Panc1 (cell line): ENCODE measurements at regions not wholly inside any gene's neighbourhood (a gene's known extent, or its start where the extent isn't known, plus 50 kb on each side); places are given as distances from the start of the nearest gene placed in this dataset.

Experiments
- ATAC-seq: fragments of 200-7000 bp; cut with Tn5 transposase; 2 replicates; pipeline ENCODE4 v1.9.1; 2020; ENCODE audit warnings: mild to moderate bottlenecking, moderate library complexity
- BruUV-seq: library from RNA; stranded (reverse); fragments of 400-500 nt; replicated peaks from 2 replicates; lab custom pipeline; 2021; lab: Mats Ljungman, UMichigan
- CTCF ChIA-PET: fragments of 300-600 bp; sonication (Branson Sonifier 250); formaldehyde crosslinking; loops from one replicate; lab custom pipeline; 2022; ENCODE audit warnings: antibody characterized with exemption; lab: Charles Lee
- POLR2A ChIA-PET: fragments of 300-600 bp; sonication (Branson Sonifier 250); formaldehyde crosslinking; loops from one replicate; lab custom pipeline; 2022; ENCODE audit warnings: antibody characterized with exemption; lab: Charles Lee
- DNase-seq: peaks from one replicate; pipeline ENCODE4 v3.0.0-alpha.2; 2010; ENCODE audit warnings: low read depth, low spot score
- H3K27ac ChIP-seq: 2 replicates; pipeline ENCODE4 v1.5.1; 2011; ENCODE audit warnings: mild to moderate bottlenecking, low read length, inconsistent platforms
- H3K27me3 ChIP-seq: fragments of 200-500 bp; sonication (Bioruptor generic); 2 replicates; pipeline ENCODE4 v1.6.0; 2014; ENCODE audit warnings: low read length, inconsistent platforms; ENCODE audit not compliant: control insufficient read depth, insufficient read depth
- H3K36me3 ChIP-seq: fragments of 200-500 bp; sonication (Bioruptor generic); 2 replicates; pipeline ENCODE4 v1.5.1; 2014; ENCODE audit warnings: inconsistent platforms, mild to moderate bottlenecking, low read length, moderate library complexity; ENCODE audit not compliant: control insufficient read depth, insufficient read depth
- H3K4me1 ChIP-seq: 2 replicates; pipeline ENCODE4 v1.5.1; 2011; ENCODE audit warnings: inconsistent platforms, mild to moderate bottlenecking, low read length, moderate library complexity; ENCODE audit not compliant: control insufficient read depth, insufficient read depth
- H3K4me3 ChIP-seq, 2 experiments: 2 replicates each; pipeline ENCODE4 v1.5.1; 2011 to 2012; ENCODE audit warnings: low read depth in 2 of 2, low read length in 2 of 2, mild to moderate bottlenecking in 2 of 2, inconsistent platforms in 1 of 2, moderate library complexity in 1 of 2
- H3K9me3 ChIP-seq: fragments of 200-500 bp; sonication (Bioruptor generic); 2 replicates; pipeline ENCODE4 v1.5.1; 2014; ENCODE audit warnings: low read depth, mild to moderate bottlenecking, inconsistent platforms, low read length, moderate library complexity; ENCODE audit not compliant: control insufficient read depth, insufficient read depth
- CTCF ChIP-seq: fragments of 450-650 bp; IDR thresholded peaks from 2 replicates; pipeline ENCODE4 v1.5.1; 2017; ENCODE audit warnings: mild to moderate bottlenecking
- POLR2AphosphoS5 ChIP-seq: IDR thresholded peaks from 2 replicates; pipeline ENCODE4 v1.6.1; 2012; ENCODE audit warnings: mild to moderate bottlenecking, low read depth, low read length, moderate library complexity
- SIN3A ChIP-seq: IDR thresholded peaks from 2 replicates; pipeline ENCODE4 v1.6.1; 2012; ENCODE audit warnings: low read depth, mild to moderate bottlenecking, low read length, moderate library complexity, borderline replicate concordance; ENCODE audit not compliant: insufficient read depth
- TCF7L2 ChIP-seq: IDR thresholded peaks from 2 replicates; pipeline ENCODE4 v1.6.1; 2011; ENCODE audit warnings: mild to moderate bottlenecking, low read depth, low read length, inconsistent platforms
- in situ Hi-C: cut with HindIII; loops from 2 replicates; pipeline ENCODE4 v1.10.0; 2016; ENCODE audit warnings: low sequenced_read_pairs, low pct_unique_long_range_greater_than_20kb
- intact Hi-C: fragments of 100-400 bp; cut with micrococcal nuclease; formaldehyde crosslinking; loops from one replicate; pipeline ENCODE4 v1.10.0; 2022; ENCODE audit not compliant: unreplicated experiment
- TF ChIP-seq, protein P1 (sequence below), 2 experiments: IDR thresholded peaks; 2 replicates each; pipeline ENCODE4 v1.6.1; 2011 to 2012; ENCODE audit warnings: low read depth in 2 of 2, control low read depth in 1 of 2, low read length in 1 of 2, mild to moderate bottlenecking in 1 of 2, moderate library complexity in 1 of 2; ENCODE audit not compliant: insufficient read depth in 1 of 2

DNA sequence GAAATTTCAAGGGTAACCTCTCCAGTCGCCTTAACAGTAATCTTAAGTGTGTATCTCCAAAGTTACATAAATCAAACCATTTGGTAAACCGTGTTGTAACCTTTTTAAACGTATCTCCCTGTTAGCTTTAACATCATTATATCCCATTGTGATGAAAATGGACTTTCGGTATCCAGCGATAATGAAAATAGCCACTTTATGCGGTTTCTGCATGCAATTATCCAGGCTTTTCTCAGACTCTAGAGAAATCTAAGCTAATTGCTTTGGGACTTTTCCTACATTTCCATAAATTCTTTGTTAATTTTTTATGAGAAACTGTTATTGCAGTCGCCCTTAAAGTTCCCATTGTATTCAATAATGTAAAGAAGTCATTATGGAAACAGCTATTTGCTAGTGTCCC is 170.7 kb downstream of the ZNF608 start:
- ATAC-seq = no peak
- H3K4me1 ChIP-seq = peaks cover 9% of the 10 kb centered on the region

GRCh38 chr5:124574521-124575436 is 171.7 kb downstream of the ZNF608 start:
- Histone ChIP-seq H3K9me3 (no peaks in the 10 kb centered on the region), H3K36me3 (no peaks in the 10 kb centered on the region), H3K27ac (peak overlapping the region; percentile 31; the same call in 1 of the 2 replicates), H3K4me3 (no peak overlapping the region), H3K4me1 (peaks cover 6% of the 10 kb centered on the region), H3K27me3 (no peaks in the 10 kb centered on the region)
- DNase-seq = no peak
- TF ChIP-seq POLR2AphosphoS5 (no peak), TCF7L2 (no peak)
- no TSS peak for BruUV-seq
- intact Hi-C loops = no loop called here
- no peak for ATAC-seq
- POLR2A ChIA-PET = no interaction called here
- in situ Hi-C loops = no loop called here
- CTCF ChIA-PET = no interaction called here

More for the DNA sequence above, 170.7 kb downstream of the ZNF608 start:
- no peak for TF ChIP-seq SIN3A
- no peak for TF ChIP-seq CTCF
- no peak for TF ChIP-seq TCF7L2
- TF ChIP-seq, protein P1, sequence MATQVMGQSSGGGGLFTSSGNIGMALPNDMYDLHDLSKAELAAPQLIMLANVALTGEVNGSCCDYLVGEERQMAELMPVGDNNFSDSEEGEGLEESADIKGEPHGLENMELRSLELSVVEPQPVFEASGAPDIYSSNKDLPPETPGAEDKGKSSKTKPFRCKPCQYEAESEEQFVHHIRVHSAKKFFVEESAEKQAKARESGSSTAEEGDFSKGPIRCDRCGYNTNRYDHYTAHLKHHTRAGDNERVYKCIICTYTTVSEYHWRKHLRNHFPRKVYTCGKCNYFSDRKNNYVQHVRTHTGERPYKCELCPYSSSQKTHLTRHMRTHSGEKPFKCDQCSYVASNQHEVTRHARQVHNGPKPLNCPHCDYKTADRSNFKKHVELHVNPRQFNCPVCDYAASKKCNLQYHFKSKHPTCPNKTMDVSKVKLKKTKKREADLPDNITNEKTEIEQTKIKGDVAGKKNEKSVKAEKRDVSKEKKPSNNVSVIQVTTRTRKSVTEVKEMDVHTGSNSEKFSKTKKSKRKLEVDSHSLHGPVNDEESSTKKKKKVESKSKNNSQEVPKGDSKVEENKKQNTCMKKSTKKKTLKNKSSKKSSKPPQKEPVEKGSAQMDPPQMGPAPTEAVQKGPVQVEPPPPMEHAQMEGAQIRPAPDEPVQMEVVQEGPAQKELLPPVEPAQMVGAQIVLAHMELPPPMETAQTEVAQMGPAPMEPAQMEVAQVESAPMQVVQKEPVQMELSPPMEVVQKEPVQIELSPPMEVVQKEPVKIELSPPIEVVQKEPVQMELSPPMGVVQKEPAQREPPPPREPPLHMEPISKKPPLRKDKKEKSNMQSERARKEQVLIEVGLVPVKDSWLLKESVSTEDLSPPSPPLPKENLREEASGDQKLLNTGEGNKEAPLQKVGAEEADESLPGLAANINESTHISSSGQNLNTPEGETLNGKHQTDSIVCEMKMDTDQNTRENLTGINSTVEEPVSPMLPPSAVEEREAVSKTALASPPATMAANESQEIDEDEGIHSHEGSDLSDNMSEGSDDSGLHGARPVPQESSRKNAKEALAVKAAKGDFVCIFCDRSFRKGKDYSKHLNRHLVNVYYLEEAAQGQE (IDR thresholded peaks at IDR 0.05; ENCODE audit: insufficient read depth in 1 of 2, low read depth in 2 of 2, low read length in 1 of 2) = no peak
- no peak for TF ChIP-seq POLR2AphosphoS5
- Histone ChIP-seq H3K9me3 (no peaks in the 10 kb centered on the region), H3K36me3 (no peaks in the 10 kb centered on the region), H3K27me3 (no peaks in the 10 kb centered on the region), H3K27ac (peak overlapping the region; percentile 60; the same call in 1 of the 2 replicates), H3K4me3 (no peak overlapping the region)
- no TSS peak for BruUV-seq
- intact Hi-C loops = no loop called here
- ChIA-PET POLR2A (no interaction called here), CTCF (no interaction called here)
- in situ Hi-C loops = no loop called here
- no peak for DNase-seq

DNA sequence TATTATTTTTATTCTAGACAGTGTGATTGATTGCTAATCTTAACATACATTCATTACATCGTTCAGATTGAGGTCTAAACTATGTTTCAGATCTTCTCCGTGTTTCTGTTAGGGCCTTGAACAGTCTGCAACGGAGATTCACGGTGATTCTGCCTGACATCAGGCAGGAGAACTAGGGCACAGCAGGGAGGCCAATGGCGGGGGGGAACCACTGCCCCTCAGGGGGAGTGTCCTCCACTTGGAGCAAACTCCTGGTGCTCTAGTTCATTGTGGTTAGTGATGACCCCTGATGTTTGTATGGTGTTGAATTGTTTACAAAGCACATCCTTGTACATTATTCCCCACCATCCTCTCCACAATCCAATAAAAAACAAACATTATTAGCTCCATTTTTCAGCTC is 173.5 kb downstream of the ZNF608 start:
- POLR2A ChIA-PET = no interaction called here
- BruUV-seq = no TSS peak
- no peak for ATAC-seq
- Histone ChIP-seq H3K4me3 (no peak overlapping the region), H3K27me3 (no peaks in the 10 kb centered on the region), H3K27ac (peak overlapping the region; percentile 31; the same call in 1 of the 2 replicates), H3K36me3 (no peaks in the 10 kb centered on the region), H3K4me1 (peaks cover 6% of the 10 kb centered on the region), H3K9me3 (no peaks in the 10 kb centered on the region)
- in situ Hi-C loops = no loop called here
- no peak for DNase-seq
- intact Hi-C loops = no loop called here
- TF ChIP-seq SIN3A (no peak), TCF7L2 (no peak), POLR2AphosphoS5 (no peak), CTCF (no peak)
- TF ChIP-seq, protein P1 (IDR thresholded peaks at IDR 0.05; ENCODE audit: insufficient read depth in 1 of 2, low read depth in 2 of 2, low read length in 1 of 2) = no peak
- CTCF ChIA-PET = interaction anchor here (0.7 kb wide), 1 partner anchor 688 kb away, joined by 12 read pairs; no protein-coding TSS in a partner anchor
